ENCODE measurements at regions not wholly inside any gene's neighbourhood (a gene's known extent, or its start where the extent isn't known, plus 50 kb on each side); places are given as distances from the start of the nearest gene placed in this dataset.

- no peak overlapping the region for H3K9ac ChIP-seq (ENCODE audit: low read length)
- no peaks in the 10 kb centered on the region for H3K4me1 ChIP-seq (ENCODE audit: insufficient read depth, low read length, severe bottlenecking)
- H3K9me3 ChIP-seq (ENCODE audit: low read length), result no peaks in the 10 kb centered on the region
- H3K27ac ChIP-seq (ENCODE audit: low read depth, low read length, poor library complexity, severe bottlenecking), result no peak overlapping the region
- no peaks in the 10 kb centered on the region for H3K9me2 ChIP-seq (ENCODE audit: low read depth, low read length)
- TF ChIP-seq CTCF (IDR thresholded peaks at IDR 0.05; ENCODE audit: low read length) (no peak), EZH2 (IDR thresholded peaks at IDR 0.05; ENCODE audit: borderline replicate concordance, low read length) (no peak)
- no peaks in the 10 kb centered on the region for H4K20me1 ChIP-seq (ENCODE audit: insufficient read depth, low read length)
- no peak overlapping the region for H3K4me3 ChIP-seq (ENCODE audit: low read depth, low read length, poor library complexity, severe bottlenecking)
- no peaks in the 10 kb centered on the region for H3F3A ChIP-seq (ENCODE audit: insufficient read depth, low read length)
- no peaks in the 10 kb centered on the region for H3K36me3 ChIP-seq (ENCODE audit: insufficient read depth, low read length)
- H2AFZ ChIP-seq (ENCODE audit: low read length), result no peak overlapping the region
- no peaks in the 10 kb centered on the region for H3K79me2 ChIP-seq (ENCODE audit: insufficient read depth, low read length)
- H3K4me2 ChIP-seq (ENCODE audit: low read length), result no peak overlapping the region
- no peaks in the 10 kb centered on the region for H3K27me3 ChIP-seq (ENCODE audit: insufficient read depth, low read length)
Measured at GRCh38 chr12:34390846-34391700, 368.8 kb downstream of the ALG10 start.

GRCh38 chr12:34391771-34392581 is 369.7 kb downstream of the ALG10 start:
- Histone ChIP-seq H4K20me1 (ENCODE audit: insufficient read depth, low read length) (no peaks in the 10 kb centered on the region), H3K36me3 (ENCODE audit: insufficient read depth, low read length) (no peaks in the 10 kb centered on the region), H3K9ac (ENCODE audit: low read length) (no peak overlapping the region), H3K79me2 (ENCODE audit: insufficient read depth, low read length) (no peaks in the 10 kb centered on the region), H3K27ac (ENCODE audit: low read depth, low read length, poor library complexity, severe bottlenecking) (no peak overlapping the region), H3K27me3 (ENCODE audit: insufficient read depth, low read length) (no peaks in the 10 kb centered on the region), H3F3A (ENCODE audit: insufficient read depth, low read length) (no peaks in the 10 kb centered on the region), H3K4me1 (ENCODE audit: insufficient read depth, low read length, severe bottlenecking) (no peaks in the 10 kb centered on the region), H3K4me3 (ENCODE audit: low read depth, low read length, poor library complexity, severe bottlenecking) (no peak overlapping the region), H3K9me3 (ENCODE audit: low read length) (no peaks in the 10 kb centered on the region), H3K9me2 (ENCODE audit: low read depth, low read length) (no peaks in the 10 kb centered on the region), H3K4me2 (ENCODE audit: low read length) (no peak overlapping the region), H2AFZ (ENCODE audit: low read length) (no peak overlapping the region)
- no peak for TF ChIP-seq EZH2 (IDR thresholded peaks at IDR 0.05; ENCODE audit: borderline replicate concordance, low read length)
- TF ChIP-seq CTCF (IDR thresholded peaks at IDR 0.05; ENCODE audit: low read length), result no peak

- H3K27ac ChIP-seq (ENCODE audit: low read depth, low read length, poor library complexity, severe bottlenecking), result no peak overlapping the region
- no peak overlapping the region for H3K4me3 ChIP-seq (ENCODE audit: low read depth, low read length, poor library complexity, severe bottlenecking)
- H3K9me3 ChIP-seq (ENCODE audit: low read length), result no peaks in the 10 kb centered on the region
- H3K27me3 ChIP-seq (ENCODE audit: insufficient read depth, low read length), result no peaks in the 10 kb centered on the region
- no peak overlapping the region for H3K9ac ChIP-seq (ENCODE audit: low read length)
- H3K4me2 ChIP-seq (ENCODE audit: low read length), result no peak overlapping the region
- H3K79me2 ChIP-seq (ENCODE audit: insufficient read depth, low read length), result no peaks in the 10 kb centered on the region
- TF ChIP-seq CTCF (IDR thresholded peaks at IDR 0.05; ENCODE audit: low read length), result no peak
- TF ChIP-seq EZH2 (IDR thresholded peaks at IDR 0.05; ENCODE audit: borderline replicate concordance, low read length), result no peak
- no peaks in the 10 kb centered on the region for H3K4me1 ChIP-seq (ENCODE audit: insufficient read depth, low read length, severe bottlenecking)
- no peaks in the 10 kb centered on the region for H3K9me2 ChIP-seq (ENCODE audit: low read depth, low read length)
- no peaks in the 10 kb centered on the region for H4K20me1 ChIP-seq (ENCODE audit: insufficient read depth, low read length)
- H2AFZ ChIP-seq (ENCODE audit: low read length), result no peak overlapping the region
- no peaks in the 10 kb centered on the region for H3F3A ChIP-seq (ENCODE audit: insufficient read depth, low read length)
- no peaks in the 10 kb centered on the region for H3K36me3 ChIP-seq (ENCODE audit: insufficient read depth, low read length)
Measured at GRCh38 chr12:34392741-34393085, 370.4 kb downstream of the ALG10 start.
